T-helper 2 cell (primary cell): ENCODE measurements at regions not wholly inside any gene's neighbourhood (a gene's known extent, or its start where the extent isn't known, plus 50 kb on each side); places are given as distances from the start of the nearest gene placed in this dataset.
"Not testable (repeated sequence)": the region's sequence is repeated elsewhere in the genome, so short reads cannot be mapped to it uniquely, and the experiment has no call there.

Experiments
- DNase-seq, 5 experiments: peaks; one replicate each; pipeline versions ENCODE4 v3.0.0 to v3.0.0-alpha.2; 2012 to 2022

- no peak for DNase-seq
These were observed 1374.7 kb upstream of the RAG2 start for GRCh38 chr11:37972691-37973090.

- DNase-seq: not testable (repeated sequence)
These were observed 1371.3 kb upstream of the RAG2 start for GRCh38 chr11:37969336-37969735.

- DNase-seq: no peak
These were observed 1370.1 kb upstream of the RAG2 start for GRCh38 chr11:37968148-37968547.

GRCh38 chr11:37967635-37968034 lies 1369.6 kb upstream of the RAG2 start:
- DNase-seq: no peak

GRCh38 chr11:37963440-37963839 lies 1365.4 kb upstream of the RAG2 start:
- no peak for DNase-seq

- no peak for DNase-seq
These were observed 1359.7 kb upstream of the RAG2 start for GRCh38 chr11:37957717-37958116.

- DNase-seq: no peak
These were observed 1354.0 kb upstream of the RAG2 start for GRCh38 chr11:37951996-37952395.

- no peak for DNase-seq
These were observed 1350.2 kb upstream of the RAG2 start for GRCh38 chr11:37948258-37948657.

- DNase-seq: no peak
These were observed 1349.8 kb upstream of the RAG2 start for GRCh38 chr11:37947821-37948220.

- peak in 1 of 5 experiments; percentile 11 for DNase-seq
These were observed 1348.2 kb upstream of the RAG2 start for GRCh38 chr11:37946155-37946766.

GRCh38 chr11:37942081-37942480 lies 1344.0 kb upstream of the RAG2 start:
- DNase-seq: no peak

- DNase-seq: no peak
These were observed 1331.1 kb upstream of the RAG2 start for GRCh38 chr11:37929100-37929653.

- DNase-seq: no peak
These were observed 1328.7 kb upstream of the RAG2 start for GRCh38 chr11:37926772-37927171.

GRCh38 chr11:37916331-37916730 lies 1318.3 kb upstream of the RAG2 start:
- DNase-seq: no peak

- no peak for DNase-seq
These were observed 1316.8 kb upstream of the RAG2 start for GRCh38 chr11:37914859-37915258.

GRCh38 chr11:37908219-37908548 lies 1310.1 kb upstream of the RAG2 start:
- DNase-seq: no peak

GRCh38 chr11:37907436-37908218 lies 1309.6 kb upstream of the RAG2 start:
- DNase-seq: no peak

- DNase-seq: no peak
These were observed 1307.8 kb upstream of the RAG2 start for GRCh38 chr11:37905707-37906417.

- DNase-seq: no peak
These were observed 1298.0 kb upstream of the RAG2 start for GRCh38 chr11:37896016-37896415.

- no peak for DNase-seq
These were observed 1283.7 kb upstream of the RAG2 start for GRCh38 chr11:37881741-37882140.

- DNase-seq: no peak
These were observed 1263.6 kb upstream of the RAG2 start for GRCh38 chr11:37861671-37862070.

GRCh38 chr11:37858806-37859537 lies 1260.9 kb upstream of the RAG2 start:
- not testable (repeated sequence) for DNase-seq

- DNase-seq: no peak
These were observed 1260.4 kb upstream of the RAG2 start for GRCh38 chr11:37858398-37858797.
